HEK293 (cell line): ENCODE measurements at regions not wholly inside any gene's neighbourhood (a gene's known extent, or its start where the extent isn't known, plus 50 kb on each side); places are given as distances from the start of the nearest gene placed in this dataset.

Experiments used
- CTCF ChIP-seq: fragments of 450-650 bp; formaldehyde crosslinking; IDR thresholded peaks from 2 replicates; pipeline ENCODE4 v1.5.1; 2016; ENCODE audit warnings: missing biosample characterization, missing genetic modification characterization
- MYNN ChIP-seq: fragments of 450-650 bp; formaldehyde crosslinking; IDR thresholded peaks from 2 replicates; pipeline ENCODE4 v1.5.1; 2016; ENCODE audit warnings: missing biosample characterization, missing genetic modification characterization, borderline replicate concordance
- ZBTB1 ChIP-seq: fragments of 450-650 bp; formaldehyde crosslinking; IDR thresholded peaks from 2 replicates; pipeline ENCODE4 v1.5.1; 2016; ENCODE audit warnings: missing biosample characterization, missing genetic modification characterization
- ZFHX2 ChIP-seq: fragments of 450-650 bp; formaldehyde crosslinking; conservative IDR thresholded peaks from 2 replicates; pipeline ENCODE4 v1.5.1; 2016; ENCODE audit warnings: missing biosample characterization, missing genetic modification characterization
- ZNF341 ChIP-seq: fragments of 450-650 bp; formaldehyde crosslinking; IDR thresholded peaks from 2 replicates; pipeline ENCODE4; 2016; ENCODE audit warnings: low read depth, missing biosample characterization, missing genetic modification characterization

- TF ChIP-seq ZFHX2: no peak
- TF ChIP-seq ZBTB1 (tag by site-specific recombination): no peak
- TF ChIP-seq CTCF (tag by site-specific recombination): no peak
- TF ChIP-seq MYNN (tag by site-specific recombination): no peak
- no peak for TF ChIP-seq ZNF341 (tag by site-specific recombination)
Measured at GRCh38 chrX:34560180-34560579, 96.9 kb downstream of the TMEM47 start.
